ENCODE measurements at regions not wholly inside any gene's neighbourhood (a gene's known extent, or its start where the extent isn't known, plus 50 kb on each side); places are given as distances from the start of the nearest gene placed in this dataset.
"Not testable (repeated sequence)": the region's sequence is repeated elsewhere in the genome, so short reads cannot be mapped to it uniquely, and the experiment has no call there.

DNA sequence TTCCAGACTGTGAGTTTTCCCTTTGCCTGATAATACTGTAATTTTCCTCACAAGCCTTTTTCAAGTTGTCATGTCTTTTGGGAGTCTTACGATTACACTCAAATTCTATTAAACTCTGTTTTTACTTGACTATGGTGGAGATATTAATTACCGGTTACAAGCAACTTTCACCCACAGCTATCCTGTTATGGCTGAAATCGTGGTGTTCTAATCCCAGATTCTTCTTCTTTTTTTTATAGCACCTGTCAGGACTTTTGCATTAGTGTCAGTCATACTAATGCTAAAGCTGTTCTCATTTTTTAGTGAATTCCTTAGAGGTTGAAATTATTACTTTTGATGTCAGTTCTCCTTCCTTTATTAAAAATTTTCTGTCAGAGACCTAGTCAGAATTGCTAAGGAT is 187.8 kb upstream of the CSNK1A1L start:
- Histone ChIP-seq H3K9me3 (no peaks in the 10 kb centered on the region), H3K4me1 (no peaks in the 10 kb centered on the region), H3K36me3 (no peaks in the 10 kb centered on the region), H3K27ac (no peak overlapping the region), H3K4me3 (no peak overlapping the region), H3K27me3 (no peaks in the 10 kb centered on the region)
- DNase-seq, result no peak
- TF ChIP-seq POLR2A (IDR thresholded peaks at IDR 0.05) (no peak), POLR2AphosphoS5 (IDR thresholded peaks at IDR 0.05) (no peak), EP300 (IDR thresholded peaks at IDR 0.05; ENCODE audit: low read depth) (no peak)
- TF ChIP-seq, protein P1, sequence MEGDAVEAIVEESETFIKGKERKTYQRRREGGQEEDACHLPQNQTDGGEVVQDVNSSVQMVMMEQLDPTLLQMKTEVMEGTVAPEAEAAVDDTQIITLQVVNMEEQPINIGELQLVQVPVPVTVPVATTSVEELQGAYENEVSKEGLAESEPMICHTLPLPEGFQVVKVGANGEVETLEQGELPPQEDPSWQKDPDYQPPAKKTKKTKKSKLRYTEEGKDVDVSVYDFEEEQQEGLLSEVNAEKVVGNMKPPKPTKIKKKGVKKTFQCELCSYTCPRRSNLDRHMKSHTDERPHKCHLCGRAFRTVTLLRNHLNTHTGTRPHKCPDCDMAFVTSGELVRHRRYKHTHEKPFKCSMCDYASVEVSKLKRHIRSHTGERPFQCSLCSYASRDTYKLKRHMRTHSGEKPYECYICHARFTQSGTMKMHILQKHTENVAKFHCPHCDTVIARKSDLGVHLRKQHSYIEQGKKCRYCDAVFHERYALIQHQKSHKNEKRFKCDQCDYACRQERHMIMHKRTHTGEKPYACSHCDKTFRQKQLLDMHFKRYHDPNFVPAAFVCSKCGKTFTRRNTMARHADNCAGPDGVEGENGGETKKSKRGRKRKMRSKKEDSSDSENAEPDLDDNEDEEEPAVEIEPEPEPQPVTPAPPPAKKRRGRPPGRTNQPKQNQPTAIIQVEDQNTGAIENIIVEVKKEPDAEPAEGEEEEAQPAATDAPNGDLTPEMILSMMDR (IDR thresholded peaks at IDR 0.05), result no peak
- intact Hi-C loops (cut with DNase I; ENCODE audit: low total_unique reads) (no loop called here), in situ Hi-C loops (cut with MboI; ENCODE audit: low pct_ligation_motif_present in 1 of 4, low pct_unique_long_range_greater_than_20kb in 1 of 4, low sequenced_read_pairs in 3 of 4) (no loop called here)
- 72 to 78% methylated on average over 3 of the region's 3 CpGs for WGBS, 2 donors (ENCODE audit: low coverage in 1 of 2)

DNA sequence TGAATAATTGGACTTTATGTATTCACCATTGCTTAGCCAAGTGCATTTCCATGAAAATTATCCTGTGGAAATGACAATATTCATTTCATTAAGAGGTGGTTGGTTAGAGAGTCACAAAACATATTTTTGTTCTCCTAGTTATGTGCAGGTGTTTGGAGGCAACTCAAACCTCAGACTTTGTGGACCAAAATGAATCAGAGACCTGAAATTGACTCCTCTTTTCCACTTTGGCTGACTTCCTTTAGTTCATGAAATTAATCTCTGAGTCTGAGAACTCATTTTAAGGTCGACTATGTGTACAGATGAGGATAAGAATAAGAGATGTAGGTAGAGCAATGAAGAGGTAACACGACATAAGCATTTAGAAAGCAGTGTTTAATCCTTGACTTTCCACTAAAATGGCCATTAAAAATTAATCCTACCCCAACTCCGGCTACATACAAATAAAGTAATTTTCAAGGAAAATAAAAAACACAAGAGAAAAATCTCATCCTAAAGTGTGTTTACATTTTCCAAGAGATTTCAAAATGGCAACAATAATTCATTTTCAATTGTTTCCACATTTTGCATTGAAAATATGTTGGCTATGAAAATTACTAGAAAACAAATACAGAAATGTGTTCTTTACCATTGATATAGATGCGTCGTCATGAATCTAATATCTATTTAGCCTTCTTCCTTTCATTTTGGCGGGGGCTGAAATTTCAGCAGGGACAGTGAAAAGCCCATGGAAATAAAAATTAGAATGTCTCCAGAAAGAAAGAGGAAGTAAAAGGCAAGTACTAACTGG is 185.4 kb upstream of the CSNK1A1L start:
- Histone ChIP-seq H3K4me3 (no peak overlapping the region), H3K9me3 (no peaks in the 10 kb centered on the region), H3K4me1 (no peaks in the 10 kb centered on the region), H3K36me3 (no peaks in the 10 kb centered on the region), H3K27ac (no peak overlapping the region), H3K27me3 (no peaks in the 10 kb centered on the region)
- no peak for DNase-seq
- intact Hi-C loops (cut with DNase I; ENCODE audit: low total_unique reads) (no loop called here), in situ Hi-C loops (cut with MboI; ENCODE audit: low pct_ligation_motif_present in 1 of 4, low pct_unique_long_range_greater_than_20kb in 1 of 4, low sequenced_read_pairs in 3 of 4) (no loop called here)
- 77 to 85% methylated on average over 6 of the region's 6 CpGs for WGBS, 2 donors (ENCODE audit: low coverage in 1 of 2)
- TF ChIP-seq POLR2AphosphoS5 (IDR thresholded peaks at IDR 0.05) (no peak), EP300 (IDR thresholded peaks at IDR 0.05; ENCODE audit: low read depth) (no peak), POLR2A (IDR thresholded peaks at IDR 0.05) (no peak)
- TF ChIP-seq, protein P1 (IDR thresholded peaks at IDR 0.05), result no peak

DNA sequence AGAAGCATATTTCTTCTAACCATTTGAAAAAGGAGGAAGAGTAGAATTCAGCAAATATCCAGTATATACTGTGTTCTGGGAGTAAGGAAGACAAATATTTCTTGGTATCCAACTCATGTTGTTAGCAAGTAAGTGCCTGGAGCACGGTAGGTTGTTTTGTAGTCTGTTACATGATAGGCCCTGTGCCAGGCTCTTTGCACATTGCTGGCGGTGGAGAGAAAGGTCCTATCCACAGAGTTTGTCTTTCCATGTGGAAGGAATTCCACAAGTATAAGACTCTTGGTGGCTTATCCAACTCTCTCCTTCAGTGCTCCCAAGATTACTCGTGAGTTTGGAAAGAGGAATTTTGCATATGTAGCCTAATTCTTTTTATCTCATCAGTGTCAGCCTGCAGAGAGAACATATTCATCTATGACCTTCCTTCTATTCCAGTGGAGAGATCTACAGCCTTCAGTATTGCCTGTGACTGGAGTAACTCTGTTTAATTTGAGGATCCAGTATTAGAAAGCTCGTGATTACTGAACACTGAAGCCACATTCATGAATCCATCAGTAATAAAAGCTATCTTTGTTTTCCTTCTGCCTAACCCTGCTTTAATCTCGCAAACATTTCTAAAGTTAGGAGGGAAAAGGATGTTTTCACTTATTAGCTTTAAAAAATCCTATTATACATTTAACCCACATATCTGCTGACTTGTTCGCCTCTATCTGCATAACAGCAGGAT is 183.9 kb upstream of the CSNK1A1L start:
- intact Hi-C loops (cut with DNase I; ENCODE audit: low total_unique reads), result no loop called here
- H3K27ac ChIP-seq, result no peak overlapping the region
- no peaks in the 10 kb centered on the region for H3K9me3 ChIP-seq
- H3K27me3 ChIP-seq, result no peaks in the 10 kb centered on the region
- WGBS, 2 donors (ENCODE audit: low coverage in 1 of 2), result 74 to 86% methylated on average over 5 to 6 of the region's 6 CpGs
- no peaks in the 10 kb centered on the region for H3K4me1 ChIP-seq
- in situ Hi-C loops (cut with MboI; ENCODE audit: low pct_ligation_motif_present in 1 of 4, low pct_unique_long_range_greater_than_20kb in 1 of 4, low sequenced_read_pairs in 3 of 4), result no loop called here
- H3K36me3 ChIP-seq, result no peaks in the 10 kb centered on the region
- H3K4me3 ChIP-seq, result no peak overlapping the region
- DNase-seq, result no peak
- TF ChIP-seq POLR2A (IDR thresholded peaks at IDR 0.05) (no peak), EP300 (IDR thresholded peaks at IDR 0.05; ENCODE audit: low read depth) (no peak), POLR2AphosphoS5 (IDR thresholded peaks at IDR 0.05) (no peak)

DNA sequence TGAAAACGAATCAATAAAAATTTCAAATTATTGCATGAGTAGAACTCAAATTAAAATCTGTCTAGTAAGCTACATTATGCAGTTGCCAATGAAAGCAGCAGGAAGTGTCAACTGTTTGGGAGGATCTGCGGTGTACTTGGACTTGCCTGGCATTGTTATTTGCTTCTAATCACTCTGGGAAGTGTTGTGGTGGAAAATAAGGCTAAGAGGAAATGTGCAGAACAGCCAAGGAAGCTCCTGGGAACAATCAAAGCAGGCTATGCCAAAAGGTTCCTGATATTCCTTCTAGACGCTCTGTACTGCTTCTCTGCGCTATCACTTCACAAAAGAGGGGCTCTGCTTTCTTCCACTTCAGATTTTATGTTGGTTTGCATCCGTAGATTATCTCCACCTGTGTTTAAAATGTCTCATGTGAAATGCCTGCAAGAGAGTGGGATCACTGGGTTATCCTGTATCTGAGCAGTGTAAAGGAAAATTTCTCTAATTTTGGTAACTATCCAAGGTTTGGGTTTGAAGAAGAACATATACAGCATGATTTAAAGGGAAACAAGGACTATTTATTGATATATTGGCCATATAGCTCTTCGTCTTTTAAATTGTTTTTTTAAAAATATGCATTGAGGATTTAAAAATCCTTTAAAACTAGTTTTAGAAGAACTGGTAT is 182.7 kb upstream of the CSNK1A1L start:
- intact Hi-C loops (cut with DNase I; ENCODE audit: low total_unique reads), result no loop called here
- WGBS, 2 donors (ENCODE audit: low coverage in 1 of 2), result 72 to 74% methylated on average over 5 to 6 of the region's 6 CpGs
- H3K36me3 ChIP-seq, result no peaks in the 10 kb centered on the region
- in situ Hi-C loops (cut with MboI; ENCODE audit: low pct_ligation_motif_present in 1 of 4, low pct_unique_long_range_greater_than_20kb in 1 of 4, low sequenced_read_pairs in 3 of 4), result no loop called here
- DNase-seq, result no peak
- no peaks in the 10 kb centered on the region for H3K27me3 ChIP-seq
- no peaks in the 10 kb centered on the region for H3K9me3 ChIP-seq
- TF ChIP-seq POLR2A (IDR thresholded peaks at IDR 0.05), result no peak
- TF ChIP-seq, protein P1 (IDR thresholded peaks at IDR 0.05), result no peak
- no peak for TF ChIP-seq EP300 (IDR thresholded peaks at IDR 0.05; ENCODE audit: low read depth)
- TF ChIP-seq POLR2AphosphoS5 (IDR thresholded peaks at IDR 0.05), result no peak
- no peaks in the 10 kb centered on the region for H3K4me1 ChIP-seq
- H3K4me3 ChIP-seq, result no peak overlapping the region
- no peak overlapping the region for H3K27ac ChIP-seq

DNA sequence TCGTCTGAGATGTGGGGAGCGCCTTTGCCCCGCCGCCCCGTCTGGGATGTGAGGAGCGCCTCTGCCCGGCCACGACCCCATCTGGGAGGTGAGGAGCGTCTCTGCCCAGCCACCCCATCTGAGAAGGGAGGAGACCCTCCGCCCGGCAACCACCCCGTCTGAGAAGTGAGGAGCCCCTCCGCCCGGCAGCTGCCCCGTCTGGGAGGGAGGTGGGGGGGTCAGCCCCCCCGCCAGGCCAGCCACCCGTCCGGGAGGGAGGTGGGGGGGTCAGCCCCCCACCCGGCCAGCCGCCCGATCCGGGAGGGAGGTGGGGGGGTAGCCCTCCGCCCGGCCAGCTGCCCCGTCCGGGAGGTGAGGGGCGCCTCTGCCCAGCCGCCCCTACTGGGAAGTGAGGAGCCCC is 174.8 kb upstream of the CSNK1A1L start:
- H3K9me3 ChIP-seq; H3K27me3 ChIP-seq; H3K36me3 ChIP-seq; H3K4me3 ChIP-seq; DNase-seq; in situ Hi-C loops (cut with MboI; ENCODE audit: low pct_ligation_motif_present in 1 of 4, low pct_unique_long_range_greater_than_20kb in 1 of 4, low sequenced_read_pairs in 3 of 4); intact Hi-C loops (cut with DNase I; ENCODE audit: low total_unique reads); H3K4me1 ChIP-seq; H3K27ac ChIP-seq: not testable (repeated sequence)
- WGBS, 2 donors (ENCODE audit: low coverage in 1 of 2), result no CpG with 5 or more reads among the region's 28 CpGs
